Adrenal gland (tissue), 5 donors: ENCODE measurements at regions not wholly inside any gene's neighbourhood (a gene's known extent, or its start where the extent isn't known, plus 50 kb on each side); places are given as distances from the start of the nearest gene placed in this dataset.

Experiments used
- POLR2A ChIP-seq, 2 donors: fragments of 450-650 bp; IDR thresholded peaks; one replicate each; pipeline ENCODE4 v1.6.1; 2017; ENCODE audit warnings: antibody characterized with exemption in 2 of 2, mild to moderate bottlenecking in 2 of 2, moderate library complexity in 1 of 2
- TF ChIP-seq, protein P1 (sequence below), 6 experiments: fragments of 450-650 bp in 4 of 6; fragments of 200-600 bp in 2 of 6; sonication (generic) in 1 of 6; IDR thresholded peaks; 1 replicate in 5 of 6; 2 replicates in 1 of 6; pipeline versions ENCODE4 v1.5.1 to v1.8.0; 2016 to 2021; ENCODE audit warnings: antibody characterized with exemption in 6 of 6, mild to moderate bottlenecking in 2 of 6, moderate library complexity in 1 of 6
- donor health status: DM: no; HTN: no; CAD: no.

- TF ChIP-seq, protein P1, sequence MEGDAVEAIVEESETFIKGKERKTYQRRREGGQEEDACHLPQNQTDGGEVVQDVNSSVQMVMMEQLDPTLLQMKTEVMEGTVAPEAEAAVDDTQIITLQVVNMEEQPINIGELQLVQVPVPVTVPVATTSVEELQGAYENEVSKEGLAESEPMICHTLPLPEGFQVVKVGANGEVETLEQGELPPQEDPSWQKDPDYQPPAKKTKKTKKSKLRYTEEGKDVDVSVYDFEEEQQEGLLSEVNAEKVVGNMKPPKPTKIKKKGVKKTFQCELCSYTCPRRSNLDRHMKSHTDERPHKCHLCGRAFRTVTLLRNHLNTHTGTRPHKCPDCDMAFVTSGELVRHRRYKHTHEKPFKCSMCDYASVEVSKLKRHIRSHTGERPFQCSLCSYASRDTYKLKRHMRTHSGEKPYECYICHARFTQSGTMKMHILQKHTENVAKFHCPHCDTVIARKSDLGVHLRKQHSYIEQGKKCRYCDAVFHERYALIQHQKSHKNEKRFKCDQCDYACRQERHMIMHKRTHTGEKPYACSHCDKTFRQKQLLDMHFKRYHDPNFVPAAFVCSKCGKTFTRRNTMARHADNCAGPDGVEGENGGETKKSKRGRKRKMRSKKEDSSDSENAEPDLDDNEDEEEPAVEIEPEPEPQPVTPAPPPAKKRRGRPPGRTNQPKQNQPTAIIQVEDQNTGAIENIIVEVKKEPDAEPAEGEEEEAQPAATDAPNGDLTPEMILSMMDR (IDR thresholded peaks at IDR 0.05): no peak
- TF ChIP-seq POLR2A (IDR thresholded peaks at IDR 0.05): no peak
Measured at GRCh38 chr7:68306692-68307107, 1291.6 kb upstream of the AUTS2 start.
